Tibial nerve (tissue), 4 donors: ENCODE measurements at regions not wholly inside any gene's neighbourhood (a gene's known extent, or its start where the extent isn't known, plus 50 kb on each side); places are given as distances from the start of the nearest gene placed in this dataset.

Source experiments
- CTCF ChIP-seq, 5 experiments: fragments of 200-600 bp in 3 of 5; fragments of 450-650 bp in 2 of 5; sonication (generic) in 3 of 5; IDR thresholded peaks; one replicate each; pipeline ENCODE4 v1.5.1; 2016 to 2019; ENCODE audit warnings: antibody characterized with exemption in 5 of 5, mild to moderate bottlenecking in 3 of 5, moderate library complexity in 2 of 5
- EP300 ChIP-seq, 2 donors: sonication (generic); formaldehyde crosslinking; IDR thresholded peaks; one replicate each; pipeline ENCODE4 v1.6.1; 2017; ENCODE audit warnings: antibody characterized with exemption in 2 of 2, mild to moderate bottlenecking in 1 of 2
- POLR2A ChIP-seq, 2 donors: fragments of 450-650 bp; IDR thresholded peaks; one replicate each; pipeline ENCODE4 v1.6.1; 2017; ENCODE audit warnings: antibody characterized with exemption in 2 of 2, mild to moderate bottlenecking in 2 of 2, moderate library complexity in 2 of 2

- TF ChIP-seq CTCF (IDR thresholded peaks at IDR 0.05) = no peak
- TF ChIP-seq POLR2A (IDR thresholded peaks at IDR 0.05) = no peak
- TF ChIP-seq EP300 (IDR thresholded peaks at IDR 0.05) = no peak
Measured at GRCh38 chr6:91442342-91442741, 855.5 kb upstream of the MAP3K7 start.
